ENCODE measurements at regions not wholly inside any gene's neighbourhood (a gene's known extent, or its start where the extent isn't known, plus 50 kb on each side); places are given as distances from the start of the nearest gene placed in this dataset.
"Not testable (repeated sequence)": the region's sequence is repeated elsewhere in the genome, so short reads cannot be mapped to it uniquely, and the experiment has no call there.

GRCh38 chr17:31627960-31628359 is 231.1 kb downstream of the COPRS start:
- intact Hi-C loops (cut with DNase I): no loop called here
- DNase-seq: no peak

DNA sequence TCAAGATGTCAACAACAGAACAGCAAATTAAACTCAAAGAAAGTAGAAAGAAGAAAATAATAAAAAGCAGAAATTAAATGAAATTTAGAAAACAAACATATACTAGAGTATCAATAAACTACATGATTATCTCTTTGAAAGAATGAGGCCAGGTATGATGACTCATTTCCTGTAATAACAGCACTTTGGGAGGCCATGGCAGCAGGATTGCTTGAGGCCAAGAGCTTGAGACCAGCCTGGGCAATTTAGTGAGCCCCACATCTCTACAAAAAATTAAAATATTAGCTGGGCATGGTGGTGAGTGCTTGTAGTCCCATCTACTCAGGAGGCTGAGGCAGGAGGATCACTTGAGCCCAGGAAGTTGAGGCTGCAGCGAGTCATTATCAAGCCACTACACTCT is 232.5 kb downstream of the RAB11FIP4 start:
- Histone ChIP-seq H3K4me1 (no peaks in the 10 kb centered on the region), H3K4me3 (no peak overlapping the region), H3K9me3 (peaks cover 0 to 34% of the 10 kb centered on the region in 2 donors), H3K27me3 (no peaks in the 10 kb centered on the region), H3K36me3 (no peaks in the 10 kb centered on the region), H3K27ac (no peak overlapping the region)
- TF ChIP-seq, protein P1, sequence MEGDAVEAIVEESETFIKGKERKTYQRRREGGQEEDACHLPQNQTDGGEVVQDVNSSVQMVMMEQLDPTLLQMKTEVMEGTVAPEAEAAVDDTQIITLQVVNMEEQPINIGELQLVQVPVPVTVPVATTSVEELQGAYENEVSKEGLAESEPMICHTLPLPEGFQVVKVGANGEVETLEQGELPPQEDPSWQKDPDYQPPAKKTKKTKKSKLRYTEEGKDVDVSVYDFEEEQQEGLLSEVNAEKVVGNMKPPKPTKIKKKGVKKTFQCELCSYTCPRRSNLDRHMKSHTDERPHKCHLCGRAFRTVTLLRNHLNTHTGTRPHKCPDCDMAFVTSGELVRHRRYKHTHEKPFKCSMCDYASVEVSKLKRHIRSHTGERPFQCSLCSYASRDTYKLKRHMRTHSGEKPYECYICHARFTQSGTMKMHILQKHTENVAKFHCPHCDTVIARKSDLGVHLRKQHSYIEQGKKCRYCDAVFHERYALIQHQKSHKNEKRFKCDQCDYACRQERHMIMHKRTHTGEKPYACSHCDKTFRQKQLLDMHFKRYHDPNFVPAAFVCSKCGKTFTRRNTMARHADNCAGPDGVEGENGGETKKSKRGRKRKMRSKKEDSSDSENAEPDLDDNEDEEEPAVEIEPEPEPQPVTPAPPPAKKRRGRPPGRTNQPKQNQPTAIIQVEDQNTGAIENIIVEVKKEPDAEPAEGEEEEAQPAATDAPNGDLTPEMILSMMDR (IDR thresholded peaks at IDR 0.05): no peak
- DNase-seq: no peak
- intact Hi-C loops (cut with DNase I): no loop called here
- ATAC-seq: no peak

More at GRCh38 chr17:31627960-31628359, 231.1 kb downstream of the COPRS start:
- Histone ChIP-seq H3K4me1 (no peaks in the 10 kb centered on the region), H3K9me3 (peaks cover 0 to 29% of the 10 kb centered on the region in 2 donors), H3K27ac (no peak overlapping the region), H3K36me3 (no peaks in the 10 kb centered on the region), H3K27me3 (peaks cover 0 to 3% of the 10 kb centered on the region in 2 donors), H3K4me3 (no peak overlapping the region)
- ATAC-seq: no peak
- TF ChIP-seq, protein P1 (IDR thresholded peaks at IDR 0.05): no peak

- Histone ChIP-seq H3K4me3 (no peak overlapping the region), H3K9me3 (peaks cover 0 to 34% of the 10 kb centered on the region in 2 donors), H3K36me3 (no peaks in the 10 kb centered on the region), H3K4me1 (no peaks in the 10 kb centered on the region), H3K27ac (no peak overlapping the region), H3K27me3 (no peaks in the 10 kb centered on the region)
- TF ChIP-seq, protein P1 (IDR thresholded peaks at IDR 0.05): no peak
- DNase-seq: no peak
- intact Hi-C loops (cut with DNase I): no loop called here
- no peak for ATAC-seq
Measured at GRCh38 chr17:31622500-31622899, 231.0 kb downstream of the RAB11FIP4 start.

GRCh38 chr17:31621566-31621965 is 230.1 kb downstream of the RAB11FIP4 start:
- ATAC-seq (no peak), DNase-seq (no peak)
- H3K4me1 ChIP-seq: no peaks in the 10 kb centered on the region
- peaks cover 0 to 34% of the 10 kb centered on the region in 2 donors for H3K9me3 ChIP-seq
- H3K4me3 ChIP-seq: no peak overlapping the region
- H3K27ac ChIP-seq: no peak overlapping the region
- no peaks in the 10 kb centered on the region for H3K27me3 ChIP-seq
- H3K36me3 ChIP-seq: no peaks in the 10 kb centered on the region
- TF ChIP-seq, protein P1 (IDR thresholded peaks at IDR 0.05): no peak
- intact Hi-C loops (cut with DNase I): no loop called here

- ATAC-seq; intact Hi-C loops (cut with DNase I); H3K27me3 ChIP-seq; H3K4me3 ChIP-seq; H3K27ac ChIP-seq; H3K9me3 ChIP-seq; DNase-seq; H3K36me3 ChIP-seq; H3K4me1 ChIP-seq: not testable (repeated sequence)
Measured at GRCh38 chr17:31611053-31611452, 219.6 kb downstream of the RAB11FIP4 start.

All from left lung (tissue), 4 donors.